HepG2 (cell line): ENCODE measurements at regions not wholly inside any gene's neighbourhood (a gene's known extent, or its start where the extent isn't known, plus 50 kb on each side); places are given as distances from the start of the nearest gene placed in this dataset.

Experiments used
- ATAC-seq: fragments of 200-7000 bp; cut with Tn5 transposase; 3 replicates; pipeline ENCODE4 v1.9.1; 2020; ENCODE audit warnings: mild to moderate bottlenecking, moderate library complexity
- BruUV-seq: library from RNA; stranded (reverse); fragments of 400-500 nt; replicated peaks from 2 replicates; lab custom pipeline; 2021; lab: Mats Ljungman, UMichigan
- CTCF ChIA-PET: fragments of 300-600 bp; formaldehyde crosslinking; extraction: SDS; loops from one replicate; lab custom pipeline; 2021; ENCODE audit warnings: low total read pairs, inconsistent platforms, low intra/inter-chr PET ratio; lab: Yijun Ruan, JAX
- POLR2A ChIA-PET: fragments of 350-600 bp; sonication (Branson Sonifier 250); formaldehyde crosslinking; loops from one replicate; lab custom pipeline; 2020; ENCODE audit warnings: antibody characterized with exemption, inconsistent platforms; lab: Yijun Ruan, JAX
- DNase-seq: peaks from one replicate; pipeline ENCODE4 v3.0.0-alpha.2; 2015; ENCODE audit warnings: low spot score
- FAIRE-seq: peaks from 3 replicates; lab custom pipeline; 2011; peaks lifted over from hg19 to GRCh38; lab: Jason Lieb, UNC
- H2AFZ ChIP-seq: one replicate; pipeline ENCODE4 v1.6.1; 2011; ENCODE audit warnings: low read length, inconsistent platforms
- H3K27ac ChIP-seq: fragments of 300-600 bp; 3 replicates; pipeline ENCODE4 v1.8.0; 2011; ENCODE audit warnings: mixed run types, mild to moderate bottlenecking, mixed read lengths, low read length, inconsistent platforms; ENCODE audit not compliant: insufficient read depth; ENCODE audit errors: extremely low read length
- H3K27me3 ChIP-seq, 2 experiments: fragments of 200-600 bp in 1 of 2; 2 replicates in 1 of 2; 3 replicates in 1 of 2; pipeline versions ENCODE4 v1.6.0 to v1.8.0; 2011; ENCODE audit warnings: low read length in 2 of 2, mild to moderate bottlenecking in 2 of 2, moderate library complexity in 2 of 2, inconsistent platforms in 1 of 2; ENCODE audit not compliant: insufficient read depth in 2 of 2, control insufficient read depth in 1 of 2
- H3K36me3 ChIP-seq, 2 experiments: fragments of 200-600 bp in 1 of 2; replicated peaks in 1 of 2; 2 replicates in 1 of 2; 3 replicates in 1 of 2; pipeline versions ENCODE4 v1.5.1 to v1.8.0; 2011; ENCODE audit warnings: low read length in 2 of 2, inconsistent platforms in 1 of 2; ENCODE audit not compliant: insufficient read depth in 2 of 2, control insufficient read depth in 1 of 2
- H3K4me1 ChIP-seq: 2 replicates; pipeline ENCODE4 v1.5.1; 2012; ENCODE audit warnings: low read length, inconsistent platforms; ENCODE audit not compliant: insufficient read depth
- H3K4me2 ChIP-seq: 2 replicates; pipeline ENCODE4 v1.6.0; 2011; ENCODE audit warnings: low read depth, low read length, inconsistent platforms
- H3K4me3 ChIP-seq, 3 experiments: fragments of 200-600 bp in 1 of 3; sonication (generic), shearing (Covaris generic) in 1 of 3; replicated peaks in 1 of 3; 2 replicates each; pipeline ENCODE4 v1.5.1; 2011 to 2016; ENCODE audit warnings: low read length in 3 of 3, inconsistent platforms in 2 of 3, low read depth in 2 of 3, mild to moderate bottlenecking in 2 of 3, control low read depth in 1 of 3, mixed read lengths in 1 of 3; ENCODE audit not compliant: insufficient read depth in 1 of 3
- H3K79me2 ChIP-seq: one replicate; pipeline ENCODE4 v1.6.1; 2011; ENCODE audit warnings: low read length, inconsistent platforms; ENCODE audit not compliant: insufficient read depth
- H3K9ac ChIP-seq: 2 replicates; pipeline ENCODE4 v1.6.0; 2011; ENCODE audit warnings: mild to moderate bottlenecking, low read depth, low read length, inconsistent platforms; ENCODE audit not compliant: insufficient read depth
- H3K9me3 ChIP-seq: 2 replicates; pipeline ENCODE4 v1.5.1; 2012; ENCODE audit warnings: mild to moderate bottlenecking, low read length
- H4K20me1 ChIP-seq: 2 replicates; pipeline ENCODE4 v1.6.0; 2011; ENCODE audit warnings: inconsistent platforms, mild to moderate bottlenecking, low read length, moderate library complexity; ENCODE audit not compliant: insufficient read depth
- E2F5 ChIP-seq: sonication (generic); formaldehyde crosslinking; conservative IDR thresholded peaks from 2 replicates; pipeline ENCODE4 v1.4.0; 2020; ENCODE audit warnings: missing genetic modification reagents
- ELF1 ChIP-seq: sonication (generic); formaldehyde crosslinking; IDR thresholded peaks from 2 replicates; pipeline ENCODE4 v1.4.0; 2020; ENCODE audit warnings: missing genetic modification reagents
- FOXM1 ChIP-seq: sonication (generic); formaldehyde crosslinking; IDR thresholded peaks from 2 replicates; pipeline ENCODE4 v1.5.0; 2020; ENCODE audit warnings: missing genetic modification reagents
- HNRNPL ChIP-seq: fragments of 200-400 bp; formaldehyde crosslinking; IDR thresholded peaks from 2 replicates; pipeline ENCODE4 v1.6.1; 2017; ENCODE audit warnings: mild to moderate bottlenecking, low read depth, low read length
- MXD3 ChIP-seq: IDR thresholded peaks from 2 replicates; pipeline ENCODE4 v1.6.1; 2016; ENCODE audit warnings: mild to moderate bottlenecking, missing biosample characterization, missing genetic modification reagents
- PAXIP1 ChIP-seq: sonication (generic); formaldehyde crosslinking; conservative IDR thresholded peaks from 2 replicates; pipeline ENCODE4 v1.4.0; 2020; ENCODE audit warnings: mild to moderate bottlenecking, missing genetic modification reagents, moderate library complexity
- SALL2 ChIP-seq: sonication (generic); formaldehyde crosslinking; IDR thresholded peaks from 2 replicates; pipeline ENCODE4 v1.8.1; 2023; ENCODE audit warnings: mild to moderate bottlenecking, missing genetic modification reagents, inconsistent platforms
- TGIF2 ChIP-seq: IDR thresholded peaks from 2 replicates; pipeline ENCODE4 v1.6.1; 2016; ENCODE audit warnings: control low read depth, missing compliant biosample characterization
- ZNF597 ChIP-seq: sonication (generic); formaldehyde crosslinking; IDR thresholded peaks from 2 replicates; pipeline ENCODE4 v1.5.0; 2020; ENCODE audit warnings: missing genetic modification reagents
- WGBS: methylation state at CpG from one replicate; pipeline ENCODE4 v1.1.6; 2017; ENCODE audit warnings: low lambda C conversion rate; 5-methylcytosine and 5-hydroxymethylcytosine counted together
- in situ Hi-C: cut with HindIII; loops from 2 replicates; pipeline ENCODE4 v1.10.0; 2017; ENCODE audit warnings: low pct_unique_long_range_greater_than_20kb; ENCODE audit not compliant: extremely low pct_ligation_motif_present
- intact Hi-C: fragments of 100-400 bp; cut with micrococcal nuclease; formaldehyde crosslinking; loops from one replicate; pipeline ENCODE4 v1.10.0; 2022; ENCODE audit not compliant: unreplicated experiment

- TF ChIP-seq ZNF597 (CRISPR knock-in tag) (no peak), MXD3 (CRISPR knock-in tag) (no peak), SALL2 (CRISPR knock-in tag) (no peak), PAXIP1 (CRISPR knock-in tag) (no peak), E2F5 (CRISPR knock-in tag) (no peak), FOXM1 (CRISPR knock-in tag) (no peak), ELF1 (no peak)
- TF ChIP-seq, all 625 proteins: peak for 0
Measured at GRCh38 chr17:72238157-72238673, 117.4 kb downstream of the SOX9 start (continued).

GRCh38 chr17:72239548-72239947, 118.7 kb downstream of the SOX9 start:
- in situ Hi-C loops (no loop called here), intact Hi-C loops (no loop called here)
- H3K4me2 ChIP-seq: no peak overlapping the region
- no peaks in the 10 kb centered on the region for H4K20me1 ChIP-seq
- DNase-seq: no peak
- no peak overlapping the region for H3K27ac ChIP-seq
- no peak for TF ChIP-seq HNRNPL
- TF ChIP-seq TGIF2: no peak
- no peaks in the 10 kb centered on the region for H3K79me2 ChIP-seq
- POLR2A ChIA-PET: no interaction called here
- no peak for ATAC-seq
- H2AFZ ChIP-seq: no peak overlapping the region
- no peaks in the 10 kb centered on the region for H3K36me3 ChIP-seq
- H3K9ac ChIP-seq: no peak overlapping the region
- no peak for FAIRE-seq
- H3K9me3 ChIP-seq: no peaks in the 10 kb centered on the region
- no peak overlapping the region for H3K4me3 ChIP-seq
- 74% methylated on average over 5 of the region's 5 CpGs for WGBS
- no TSS peak for BruUV-seq
- H3K27me3 ChIP-seq: peaks cover 4 to 25% of the 10 kb centered on the region in 2 experiments; a peak in 4 of 5 replicates
- peaks cover 18% of the 10 kb centered on the region for H3K4me1 ChIP-seq
- CTCF ChIA-PET: no interaction called here
